K562 (cell line): ENCODE measurements at regions not wholly inside any gene's neighbourhood (a gene's known extent, or its start where the extent isn't known, plus 50 kb on each side); places are given as distances from the start of the nearest gene placed in this dataset.

Experiments used
- ATAC-seq: fragments of 200-7000 bp; cut with Tn5 transposase; 3 replicates; pipeline ENCODE4 v1.9.1; 2020; ENCODE audit warnings: moderate library complexity
- BruUV-seq: library from RNA; stranded (reverse); fragments of 400-500 nt; replicated peaks from 2 replicates; lab custom pipeline; 2021; lab: Mats Ljungman, UMichigan
- CTCF ChIA-PET: fragments of 300-600 bp; formaldehyde crosslinking; extraction: SDS; loops from one replicate; lab custom pipeline; 2021; ENCODE audit warnings: low intra/inter-chr PET ratio; lab: Yijun Ruan, JAX
- POLR2A ChIA-PET: fragments of 300-600, 350-650 bp; sonication (Branson Sonifier 250); formaldehyde crosslinking; extraction: SDS; loops from one replicate; lab custom pipeline; 2021; ENCODE audit warnings: antibody characterized with exemption, inconsistent platforms; lab: Yijun Ruan, JAX
- DNase-seq, 4 experiments: peaks; one replicate each; pipeline versions ENCODE4 v3.0.0 to v3.0.0-alpha.2; 2011 to 2018; ENCODE audit warnings: low spot score in 3 of 4, mixed read lengths in 3 of 4; ENCODE audit errors: extremely low read depth in 1 of 4
- FAIRE-seq: peaks from 2 replicates; lab custom pipeline; 2011; peaks lifted over from hg19 to GRCh38; lab: Jason Lieb, UNC
- H2AFZ ChIP-seq: 2 replicates; pipeline ENCODE4 v1.6.0; 2011; ENCODE audit warnings: low read depth, low read length, control low read depth, inconsistent platforms
- H3K27ac ChIP-seq: fragments of 200-600 bp; 3 replicates; pipeline ENCODE4 v1.8.0; 2011; ENCODE audit warnings: low read depth, mild to moderate bottlenecking, control low read depth, inconsistent platforms, low read length, moderate library complexity, mixed read lengths; ENCODE audit errors: extremely low read depth
- H3K27me3 ChIP-seq, 2 experiments: fragments of 300-600 bp in 1 of 2; 2 replicates in 1 of 2; 3 replicates in 1 of 2; pipeline versions ENCODE4 v1.6.0 to v1.8.0; 2011; ENCODE audit warnings: inconsistent platforms in 2 of 2, low read length in 2 of 2, mild to moderate bottlenecking in 1 of 2, mixed read lengths in 1 of 2, moderate library complexity in 1 of 2; ENCODE audit not compliant: control insufficient read depth in 2 of 2, insufficient read depth in 2 of 2
- H3K36me3 ChIP-seq: fragments of 300-600 bp; 3 replicates; pipeline ENCODE4 v1.8.0; 2011; ENCODE audit warnings: mild to moderate bottlenecking, low read length, inconsistent platforms; ENCODE audit not compliant: control insufficient read depth, insufficient read depth
- H3K4me1 ChIP-seq, 2 experiments: fragments of 200-600 bp in 1 of 2; replicated peaks in 1 of 2; 2 replicates in 1 of 2; 3 replicates in 1 of 2; pipeline versions ENCODE4 v1.5.1 to v1.8.0; 2011; ENCODE audit warnings: inconsistent platforms in 2 of 2, low read length in 2 of 2, mild to moderate bottlenecking in 1 of 2, mixed read lengths in 1 of 2, moderate library complexity in 1 of 2; ENCODE audit not compliant: control insufficient read depth in 2 of 2, insufficient read depth in 2 of 2
- H3K4me2 ChIP-seq: 2 replicates; pipeline ENCODE4 v1.6.1; 2011; ENCODE audit warnings: low read length, control low read depth, inconsistent platforms, mixed read lengths; ENCODE audit not compliant: insufficient read depth
- H3K4me3 ChIP-seq: fragments of 200-600 bp; sonication (generic), shearing (Covaris generic); 2 replicates; pipeline ENCODE4 v1.5.1; 2016; ENCODE audit warnings: control low read depth, inconsistent platforms
- H3K79me2 ChIP-seq: fragments of 200-600 bp; 3 replicates; pipeline ENCODE4 v1.8.0; 2011; ENCODE audit warnings: low read length, inconsistent platforms; ENCODE audit not compliant: control insufficient read depth, insufficient read depth
- H3K9ac ChIP-seq, 2 experiments: 2 replicates each; pipeline versions ENCODE4 v1.6.0 to v1.6.1; 2011; ENCODE audit warnings: low read depth in 2 of 2, low read length in 2 of 2, control low read depth in 1 of 2, inconsistent platforms in 1 of 2, mild to moderate bottlenecking in 1 of 2, mixed read lengths in 1 of 2; ENCODE audit not compliant: insufficient read depth in 1 of 2
- H3K9me1 ChIP-seq: one replicate; pipeline ENCODE4 v1.6.0; 2011; ENCODE audit warnings: inconsistent platforms, mild to moderate bottlenecking, low read length, moderate library complexity; ENCODE audit not compliant: control insufficient read depth, insufficient read depth
- H3K9me3 ChIP-seq: replicated peaks from 2 replicates; pipeline ENCODE4 v1.5.1; 2011; ENCODE audit warnings: low read depth, low read length, inconsistent platforms; ENCODE audit not compliant: control insufficient read depth, insufficient read depth
- H4K20me1 ChIP-seq: replicated peaks from 2 replicates; pipeline ENCODE4 v1.6.1; 2011; ENCODE audit warnings: low read length, inconsistent platforms, mixed read lengths; ENCODE audit not compliant: control insufficient read depth, insufficient read depth
- ELF2 ChIP-seq: fragments of 250-450 bp; sonication (Bioruptor Pico); IDR thresholded peaks from 2 replicates; pipeline ENCODE4 v1.5.0; 2021; ENCODE audit warnings: mild to moderate bottlenecking
- FOXP1 ChIP-seq: sonication (generic); formaldehyde crosslinking; IDR thresholded peaks from 2 replicates; pipeline ENCODE4 v1.8.0; 2022; ENCODE audit warnings: mild to moderate bottlenecking, missing genetic modification reagents
- HDAC1 ChIP-seq, 2 experiments: fragments of 450-650 bp; IDR thresholded peaks; 2 replicates each; pipeline ENCODE4 v1.6.1; 2016 to 2017; ENCODE audit warnings: inconsistent platforms in 1 of 2, mild to moderate bottlenecking in 1 of 2, moderate library complexity in 1 of 2
- HDAC6 ChIP-seq: IDR thresholded peaks from 2 replicates; pipeline ENCODE4 v1.6.1; 2012; ENCODE audit warnings: low read depth, mild to moderate bottlenecking, control low read depth, inconsistent platforms, low read length, moderate library complexity
- HLTF ChIP-seq: fragments of 450-650 bp; IDR thresholded peaks from 2 replicates; pipeline ENCODE4 v1.6.1; 2016
- PHB ChIP-seq: fragments of 250-450 bp; sonication (Bioruptor Pico); IDR thresholded peaks from 2 replicates; pipeline ENCODE4 v1.5.0; 2021
- RAD51 ChIP-seq: fragments of 450-650 bp; IDR thresholded peaks from 2 replicates; pipeline ENCODE4 v1.7.1; 2016; ENCODE audit warnings: low read depth, mild to moderate bottlenecking, borderline replicate concordance
- SIRT6 ChIP-seq: IDR thresholded peaks from one replicate; pipeline ENCODE4 v1.6.1; 2012; ENCODE audit warnings: low read depth, mild to moderate bottlenecking, control low read depth, inconsistent platforms, low read length, moderate library complexity
- XRCC5 ChIP-seq: fragments of 200-400 bp; formaldehyde crosslinking; IDR thresholded peaks from 2 replicates; pipeline ENCODE4 v1.6.1; 2017; ENCODE audit warnings: low read depth, mild to moderate bottlenecking, low read length
- ZNF134 ChIP-seq: fragments of 250-450 bp; sonication (Bioruptor Pico); conservative IDR thresholded peaks from 2 replicates; pipeline ENCODE4 v1.4.0; 2020
- ZNF707 ChIP-seq: fragments of 250-450 bp; sonication (Bioruptor Pico); conservative IDR thresholded peaks from 2 replicates; pipeline ENCODE4 v1.8.0; 2022; ENCODE audit warnings: inconsistent platforms, mild to moderate bottlenecking, moderate library complexity
- ZSCAN32 ChIP-seq: fragments of 450-650 bp; formaldehyde crosslinking; IDR thresholded peaks from 2 replicates; pipeline ENCODE4 v1.4.0; 2020; ENCODE audit warnings: mild to moderate bottlenecking, moderate library complexity
- WGBS: fragments of 100-300 bp; shearing (Covaris generic); methylation state at CpG from one replicate; pipeline ENCODE4 v1.1.6; 2016; ENCODE audit warnings: low coverage, mixed read lengths; ENCODE audit not compliant: insufficient coverage; ENCODE audit errors: missing lambda C conversion rate; 5-methylcytosine and 5-hydroxymethylcytosine counted together
- in situ Hi-C: fragments of 300-500 bp; cut with MboI; formaldehyde crosslinking; loops from 4 replicates; pipeline ENCODE4 v1.15.0; 2018; ENCODE audit warnings: inconsistent platforms, mixed read lengths
- intact Hi-C: fragments of 100-400 bp; cut with micrococcal nuclease; formaldehyde crosslinking; loops from 2 replicates; pipeline ENCODE4 v1.14.2; 2022
- TF ChIP-seq, protein P1 (sequence below): fragments of 250-450 bp; sonication (Bioruptor Pico); IDR thresholded peaks from 2 replicates; pipeline ENCODE4 v1.8.0; 2021; ENCODE audit warnings: moderate library complexity, mild to moderate bottlenecking, inconsistent platforms
- TF ChIP-seq, protein P2 (sequence below): fragments of 250-450 bp; sonication (Bioruptor Pico); IDR thresholded peaks from 2 replicates; pipeline ENCODE4 v1.5.0; 2021
- TF ChIP-seq, protein P3 (sequence below): fragments of 450-650 bp; IDR thresholded peaks from 2 replicates; pipeline ENCODE4 v1.6.1; 2017; ENCODE audit warnings: antibody characterized with exemption, mild to moderate bottlenecking

DNA sequence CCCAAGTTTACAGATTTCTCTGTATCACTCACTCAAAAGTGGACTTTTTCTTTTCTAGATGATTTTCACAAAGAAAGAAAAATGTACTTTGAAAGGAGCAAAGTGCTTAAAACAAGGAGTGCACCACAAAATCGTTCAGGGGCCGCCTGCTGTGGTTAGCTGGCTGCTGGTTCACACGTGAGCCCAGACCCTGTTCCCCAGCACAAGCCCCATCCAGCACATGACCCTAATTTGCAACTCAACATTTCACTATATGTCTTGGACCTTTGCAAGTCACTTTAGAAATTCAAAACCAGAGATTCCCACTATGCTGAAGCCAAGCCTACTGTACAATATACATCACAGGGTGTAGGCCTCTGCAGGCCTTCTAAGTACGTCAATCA is 95.5 kb upstream of the NHSL1 start:
- DNase-seq (no peak), ATAC-seq (no peak), FAIRE-seq (no peak)
- Histone ChIP-seq H3K4me3 (no peak overlapping the region), H3K36me3 (no peaks in the 10 kb centered on the region), H3K27ac (no peak overlapping the region), H3K9ac (no peak overlapping the region), H3K4me1 (no peaks in the 10 kb centered on the region), H3K9me1 (no peaks in the 10 kb centered on the region), H3K9me3 (no peaks in the 10 kb centered on the region), H4K20me1 (no peaks in the 10 kb centered on the region), H3K79me2 (no peaks in the 10 kb centered on the region), H2AFZ (no peak overlapping the region), H3K27me3 (peaks cover 16 to 41% of the 10 kb centered on the region in 2 experiments), H3K4me2 (no peak overlapping the region)
- TF ChIP-seq RAD51: no peak
- no peak for TF ChIP-seq SIRT6
- TF ChIP-seq, protein P1, sequence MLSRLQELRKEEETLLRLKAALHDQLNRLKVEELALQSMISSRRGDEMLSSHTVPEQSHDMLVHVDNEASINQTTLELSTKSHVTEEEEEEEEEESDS: no peak
- no peak for TF ChIP-seq HLTF
- TF ChIP-seq PHB: no peak
- TF ChIP-seq, protein P2, sequence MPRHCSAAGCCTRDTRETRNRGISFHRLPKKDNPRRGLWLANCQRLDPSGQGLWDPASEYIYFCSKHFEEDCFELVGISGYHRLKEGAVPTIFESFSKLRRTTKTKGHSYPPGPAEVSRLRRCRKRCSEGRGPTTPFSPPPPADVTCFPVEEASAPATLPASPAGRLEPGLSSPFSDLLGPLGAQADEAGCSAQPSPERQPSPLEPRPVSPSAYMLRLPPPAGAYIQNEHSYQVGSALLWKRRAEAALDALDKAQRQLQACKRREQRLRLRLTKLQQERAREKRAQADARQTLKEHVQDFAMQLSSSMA (CRISPR knock-in tag): no peak
- TF ChIP-seq FOXP1 (CRISPR knock-in tag): no peak
- TF ChIP-seq XRCC5: no peak
- TF ChIP-seq, protein P3, sequence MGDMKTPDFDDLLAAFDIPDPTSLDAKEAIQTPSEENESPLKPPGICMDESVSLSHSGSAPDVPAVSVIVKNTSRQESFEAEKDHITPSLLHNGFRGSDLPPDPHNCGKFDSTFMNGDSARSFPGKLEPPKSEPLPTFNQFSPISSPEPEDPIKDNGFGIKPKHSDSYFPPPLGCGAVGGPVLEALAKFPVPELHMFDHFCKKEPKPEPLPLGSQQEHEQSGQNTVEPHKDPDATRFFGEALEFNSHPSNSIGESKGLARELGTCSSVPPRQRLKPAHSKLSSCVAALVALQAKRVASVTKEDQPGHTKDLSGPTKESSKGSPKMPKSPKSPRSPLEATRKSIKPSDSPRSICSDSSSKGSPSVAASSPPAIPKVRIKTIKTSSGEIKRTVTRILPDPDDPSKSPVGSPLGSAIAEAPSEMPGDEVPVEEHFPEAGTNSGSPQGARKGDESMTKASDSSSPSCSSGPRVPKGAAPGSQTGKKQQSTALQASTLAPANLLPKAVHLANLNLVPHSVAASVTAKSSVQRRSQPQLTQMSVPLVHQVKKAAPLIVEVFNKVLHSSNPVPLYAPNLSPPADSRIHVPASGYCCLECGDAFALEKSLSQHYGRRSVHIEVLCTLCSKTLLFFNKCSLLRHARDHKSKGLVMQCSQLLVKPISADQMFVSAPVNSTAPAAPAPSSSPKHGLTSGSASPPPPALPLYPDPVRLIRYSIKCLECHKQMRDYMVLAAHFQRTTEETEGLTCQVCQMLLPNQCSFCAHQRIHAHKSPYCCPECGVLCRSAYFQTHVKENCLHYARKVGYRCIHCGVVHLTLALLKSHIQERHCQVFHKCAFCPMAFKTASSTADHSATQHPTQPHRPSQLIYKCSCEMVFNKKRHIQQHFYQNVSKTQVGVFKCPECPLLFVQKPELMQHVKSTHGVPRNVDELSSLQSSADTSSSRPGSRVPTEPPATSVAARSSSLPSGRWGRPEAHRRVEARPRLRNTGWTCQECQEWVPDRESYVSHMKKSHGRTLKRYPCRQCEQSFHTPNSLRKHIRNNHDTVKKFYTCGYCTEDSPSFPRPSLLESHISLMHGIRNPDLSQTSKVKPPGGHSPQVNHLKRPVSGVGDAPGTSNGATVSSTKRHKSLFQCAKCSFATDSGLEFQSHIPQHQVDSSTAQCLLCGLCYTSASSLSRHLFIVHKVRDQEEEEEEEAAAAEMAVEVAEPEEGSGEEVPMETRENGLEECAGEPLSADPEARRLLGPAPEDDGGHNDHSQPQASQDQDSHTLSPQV: no peak
- no peak for TF ChIP-seq ZSCAN32 (CRISPR knock-in tag)
- TF ChIP-seq ZNF707 (CRISPR knock-in tag): no peak
- TF ChIP-seq ZNF134: no peak
- TF ChIP-seq ELF2 (CRISPR knock-in tag): no peak
- no peak for TF ChIP-seq HDAC6
- TF ChIP-seq HDAC1 (IDR thresholded peaks at IDR 0.05): no peak
- BruUV-seq: no TSS peak
- CTCF ChIA-PET: no interaction called here
- in situ Hi-C loops (no loop called here), intact Hi-C loops (loop anchor here (5.0 kb wide), 1 partner anchor 393 kb away; the partner anchor contains the start of gene REPS1)
- WGBS: 3% methylated on average over 4 of the region's 4 CpGs
- POLR2A ChIA-PET: no interaction called here
